SU-DHL-6 (cell line): ENCODE measurements at regions not wholly inside any gene's neighbourhood (a gene's known extent, or its start where the extent isn't known, plus 50 kb on each side); places are given as distances from the start of the nearest gene placed in this dataset.

Source experiments
- H2AFZ ChIP-seq: fragments of 200-600 bp; sonication (generic); 2 replicates; pipeline ENCODE4 v1.6.1; 2014; ENCODE audit warnings: low read depth, mild to moderate bottlenecking, moderate library complexity, mixed read lengths, antibody characterized with exemption, low read length; ENCODE audit not compliant: severe bottlenecking
- H3F3A ChIP-seq: fragments of 200-600 bp; shearing (Covaris generic); 2 replicates; pipeline ENCODE4 v1.6.0; 2016; ENCODE audit warnings: antibody characterized with exemption, mild to moderate bottlenecking; ENCODE audit not compliant: insufficient read depth
- H3K27ac ChIP-seq: fragments of 200-600 bp; sonication (generic); 2 replicates; pipeline ENCODE4 v1.5.1; 2016; ENCODE audit warnings: low read depth, mild to moderate bottlenecking, low read length, moderate library complexity, mixed read lengths
- H3K27me3 ChIP-seq: fragments of 200-600 bp; sonication (generic), shearing (Covaris generic); 2 replicates; pipeline ENCODE4 v1.6.0; 2014; ENCODE audit warnings: mild to moderate bottlenecking, low read length
- H3K36me3 ChIP-seq: fragments of 200-600 bp; sonication (generic); 2 replicates; pipeline ENCODE4 v1.6.1; 2014; ENCODE audit warnings: mild to moderate bottlenecking, low read length, mixed read lengths
- H3K4me2 ChIP-seq: fragments of 300-600, 200-600 bp; shearing (Covaris generic), sonication (generic); 2 replicates; pipeline ENCODE4 v1.6.0; 2014; ENCODE audit warnings: low read length, low read depth, mild to moderate bottlenecking; ENCODE audit not compliant: poor library complexity, severe bottlenecking
- H3K4me3 ChIP-seq: fragments of 200-600 bp; sonication (generic); 2 replicates; pipeline ENCODE4 v1.5.1; 2014; ENCODE audit warnings: antibody characterized with exemption, low read length, mild to moderate bottlenecking, mixed read lengths; ENCODE audit not compliant: insufficient read depth, poor library complexity, severe bottlenecking
- H3K79me2 ChIP-seq: fragments of 200-600 bp; sonication (generic); 2 replicates; pipeline ENCODE4 v1.6.1; 2014; ENCODE audit warnings: mild to moderate bottlenecking, low read length, moderate library complexity; ENCODE audit not compliant: insufficient read depth
- H3K9ac ChIP-seq: fragments of 200-600 bp; sonication (generic); 2 replicates; pipeline ENCODE4 v1.7.0; 2014; ENCODE audit warnings: mild to moderate bottlenecking, low read length
- H3K9me2 ChIP-seq: fragments of 200-600 bp; sonication (generic); replicated peaks from 2 replicates; pipeline ENCODE4 v1.6.1; 2014; ENCODE audit warnings: low read length; ENCODE audit not compliant: insufficient read depth
- H3K9me3 ChIP-seq: fragments of 200-600 bp; sonication (generic); 2 replicates; pipeline ENCODE4 v1.6.1; 2014; ENCODE audit warnings: low read length, mixed read lengths; ENCODE audit not compliant: insufficient read depth
- H4K20me1 ChIP-seq: fragments of 200-600 bp; sonication (generic); 2 replicates; pipeline ENCODE4 v1.6.1; 2014; ENCODE audit warnings: low read depth, mild to moderate bottlenecking, antibody characterized with exemption, low read length, moderate library complexity, mixed read lengths
- EZH2phosphoT487 ChIP-seq: fragments of 200-600 bp; sonication (generic), shearing (Covaris generic); conservative IDR thresholded peaks from 2 replicates; pipeline ENCODE4 v1.6.1; 2018; ENCODE audit warnings: mild to moderate bottlenecking, antibody characterized with exemption, low read length, moderate library complexity, mixed read lengths
- TF ChIP-seq, protein P1 (sequence below): fragments of 200-600 bp; sonication (generic); IDR thresholded peaks from one replicate; pipeline ENCODE4 v1.5.1; 2017; ENCODE audit warnings: antibody characterized with exemption, mild to moderate bottlenecking, low read length, moderate library complexity; ENCODE audit not compliant: insufficient read depth, poor library complexity, severe bottlenecking

- H3F3A ChIP-seq = no peaks in the 10 kb centered on the region
- no peaks in the 10 kb centered on the region for H4K20me1 ChIP-seq
- TF ChIP-seq, protein P1, sequence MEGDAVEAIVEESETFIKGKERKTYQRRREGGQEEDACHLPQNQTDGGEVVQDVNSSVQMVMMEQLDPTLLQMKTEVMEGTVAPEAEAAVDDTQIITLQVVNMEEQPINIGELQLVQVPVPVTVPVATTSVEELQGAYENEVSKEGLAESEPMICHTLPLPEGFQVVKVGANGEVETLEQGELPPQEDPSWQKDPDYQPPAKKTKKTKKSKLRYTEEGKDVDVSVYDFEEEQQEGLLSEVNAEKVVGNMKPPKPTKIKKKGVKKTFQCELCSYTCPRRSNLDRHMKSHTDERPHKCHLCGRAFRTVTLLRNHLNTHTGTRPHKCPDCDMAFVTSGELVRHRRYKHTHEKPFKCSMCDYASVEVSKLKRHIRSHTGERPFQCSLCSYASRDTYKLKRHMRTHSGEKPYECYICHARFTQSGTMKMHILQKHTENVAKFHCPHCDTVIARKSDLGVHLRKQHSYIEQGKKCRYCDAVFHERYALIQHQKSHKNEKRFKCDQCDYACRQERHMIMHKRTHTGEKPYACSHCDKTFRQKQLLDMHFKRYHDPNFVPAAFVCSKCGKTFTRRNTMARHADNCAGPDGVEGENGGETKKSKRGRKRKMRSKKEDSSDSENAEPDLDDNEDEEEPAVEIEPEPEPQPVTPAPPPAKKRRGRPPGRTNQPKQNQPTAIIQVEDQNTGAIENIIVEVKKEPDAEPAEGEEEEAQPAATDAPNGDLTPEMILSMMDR = no peak
- TF ChIP-seq EZH2phosphoT487 = no peak
- no peaks in the 10 kb centered on the region for H3K79me2 ChIP-seq
- H3K36me3 ChIP-seq = no peaks in the 10 kb centered on the region
- H3K9ac ChIP-seq = no peak overlapping the region
- no peaks in the 10 kb centered on the region for H3K27me3 ChIP-seq
- no peak overlapping the region for H3K4me2 ChIP-seq
- H3K9me2 ChIP-seq = no peaks in the 10 kb centered on the region
- no peak overlapping the region for H3K4me3 ChIP-seq
- H3K9me3 ChIP-seq = no peaks in the 10 kb centered on the region
- H3K27ac ChIP-seq = no peak overlapping the region
- H2AFZ ChIP-seq = no peak overlapping the region
Measured at GRCh38 chr3:101072300-101072699, 79.1 kb upstream of the ABI3BP start.

GRCh38 chr3:101070799-101071121 lies 77.5 kb upstream of the ABI3BP start:
- Histone ChIP-seq H3K79me2 (no peaks in the 10 kb centered on the region), H3K27ac (no peak overlapping the region), H3K9ac (no peak overlapping the region), H2AFZ (peak overlapping the region; percentile 69), H4K20me1 (no peaks in the 10 kb centered on the region), H3K9me2 (no peaks in the 10 kb centered on the region), H3K36me3 (no peaks in the 10 kb centered on the region), H3K4me2 (peak overlapping the region; percentile 21), H3K27me3 (no peaks in the 10 kb centered on the region), H3K4me3 (no peak overlapping the region), H3K9me3 (no peaks in the 10 kb centered on the region), H3F3A (no peaks in the 10 kb centered on the region)
- TF ChIP-seq EZH2phosphoT487 = no peak
- TF ChIP-seq, protein P1 = no peak

GRCh38 chr3:101069901-101070798 lies 76.9 kb upstream of the ABI3BP start:
- TF ChIP-seq, protein P1 = peak; percentile 89
- TF ChIP-seq EZH2phosphoT487 = no peak
- no peaks in the 10 kb centered on the region for H3K79me2 ChIP-seq
- no peaks in the 10 kb centered on the region for H4K20me1 ChIP-seq
- H3K9me3 ChIP-seq = no peaks in the 10 kb centered on the region
- H3K36me3 ChIP-seq = no peaks in the 10 kb centered on the region
- no peaks in the 10 kb centered on the region for H3F3A ChIP-seq
- H3K27me3 ChIP-seq = no peaks in the 10 kb centered on the region
- no peaks in the 10 kb centered on the region for H3K9me2 ChIP-seq
- no peak overlapping the region for H3K4me3 ChIP-seq
- H3K9ac ChIP-seq = no peak overlapping the region
- peak overlapping the region; percentile 21 for H3K4me2 ChIP-seq
- no peak overlapping the region for H3K27ac ChIP-seq
- H2AFZ ChIP-seq = peak overlapping the region; percentile 69
